Fibroblast of lung (primary cell): ENCODE measurements at regions not wholly inside any gene's neighbourhood (a gene's known extent, or its start where the extent isn't known, plus 50 kb on each side); places are given as distances from the start of the nearest gene placed in this dataset.

Experiments used
- CTCF ChIP-seq, 2 donors: IDR thresholded peaks in 1 of 2; conservative IDR thresholded peaks in 1 of 2; 1 replicate in 1 of 2; 2 replicates in 1 of 2; pipeline ENCODE4 v1.5.1; 2011 to 2012; ENCODE audit warnings: low read length in 2 of 2, control low read depth in 1 of 2, inconsistent platforms in 1 of 2, low read depth in 1 of 2, mild to moderate bottlenecking in 1 of 2
- EZH2 ChIP-seq: IDR thresholded peaks from 2 replicates; pipeline ENCODE4 v1.5.1; 2012; ENCODE audit warnings: low read length, control low read depth, mild to moderate bottlenecking; ENCODE audit errors: missing control alignments

GRCh38 chr4:138645289-138645688 lies 370.3 kb upstream of the NOCT start:
- TF ChIP-seq CTCF (conservative IDR thresholded peaks at IDR 0.05 in 1 of 2, IDR thresholded peaks at IDR 0.05 in 1 of 2; ENCODE audit: low read depth in 1 of 2, low read length in 2 of 2), result no peak
- no peak for TF ChIP-seq EZH2
